ENCODE measurements at regions not wholly inside any gene's neighbourhood (a gene's known extent, or its start where the extent isn't known, plus 50 kb on each side); places are given as distances from the start of the nearest gene placed in this dataset.

DNA sequence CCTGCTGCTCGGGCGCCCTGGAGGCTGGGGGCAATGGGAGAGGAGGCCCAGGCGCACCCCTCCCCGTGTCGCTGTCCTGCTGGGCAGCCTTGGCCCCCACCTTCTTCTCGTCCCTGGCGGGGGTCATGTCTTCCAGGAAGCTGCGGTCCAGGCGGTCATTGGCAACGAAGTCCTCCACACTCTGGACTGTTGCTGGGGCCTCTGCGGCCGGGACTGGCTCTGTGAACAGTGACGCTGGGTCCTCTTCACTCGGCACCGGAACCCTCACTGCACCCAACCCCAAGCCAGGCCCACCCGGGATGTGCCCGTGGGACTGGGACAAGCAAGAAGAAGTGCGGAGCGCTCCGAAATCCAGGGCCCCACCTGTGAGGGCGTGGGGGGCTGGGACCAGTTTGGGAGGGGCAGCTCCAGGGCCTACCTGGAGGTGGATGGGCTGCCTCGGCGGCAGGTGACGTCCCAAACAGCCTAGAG lies 308.0 kb downstream of the CCDC74A start:
- TF ChIP-seq TAF1 (IDR thresholded peaks at IDR 0.05; ENCODE audit: borderline replicate concordance, low read depth, low read length) (no peak), POLR2A (IDR thresholded peaks at IDR 0.05; ENCODE audit: low read depth, low read length) (no peak)
